ENCODE measurements at regions not wholly inside any gene's neighbourhood (a gene's known extent, or its start where the extent isn't known, plus 50 kb on each side); places are given as distances from the start of the nearest gene placed in this dataset.

- TF ChIP-seq, protein P1, sequence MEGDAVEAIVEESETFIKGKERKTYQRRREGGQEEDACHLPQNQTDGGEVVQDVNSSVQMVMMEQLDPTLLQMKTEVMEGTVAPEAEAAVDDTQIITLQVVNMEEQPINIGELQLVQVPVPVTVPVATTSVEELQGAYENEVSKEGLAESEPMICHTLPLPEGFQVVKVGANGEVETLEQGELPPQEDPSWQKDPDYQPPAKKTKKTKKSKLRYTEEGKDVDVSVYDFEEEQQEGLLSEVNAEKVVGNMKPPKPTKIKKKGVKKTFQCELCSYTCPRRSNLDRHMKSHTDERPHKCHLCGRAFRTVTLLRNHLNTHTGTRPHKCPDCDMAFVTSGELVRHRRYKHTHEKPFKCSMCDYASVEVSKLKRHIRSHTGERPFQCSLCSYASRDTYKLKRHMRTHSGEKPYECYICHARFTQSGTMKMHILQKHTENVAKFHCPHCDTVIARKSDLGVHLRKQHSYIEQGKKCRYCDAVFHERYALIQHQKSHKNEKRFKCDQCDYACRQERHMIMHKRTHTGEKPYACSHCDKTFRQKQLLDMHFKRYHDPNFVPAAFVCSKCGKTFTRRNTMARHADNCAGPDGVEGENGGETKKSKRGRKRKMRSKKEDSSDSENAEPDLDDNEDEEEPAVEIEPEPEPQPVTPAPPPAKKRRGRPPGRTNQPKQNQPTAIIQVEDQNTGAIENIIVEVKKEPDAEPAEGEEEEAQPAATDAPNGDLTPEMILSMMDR (IDR thresholded peaks at IDR 0.05), result no peak
- TF ChIP-seq POLR2A (IDR thresholded peaks at IDR 0.05), result no peak
Measured at GRCh38 chr4:81807386-81807785, 335.7 kb upstream of the RASGEF1B start.
